IPS DF 6.9 (cell line): ENCODE measurements at regions not wholly inside any gene's neighbourhood (a gene's known extent, or its start where the extent isn't known, plus 50 kb on each side); places are given as distances from the start of the nearest gene placed in this dataset.

Source experiments
- DNase-seq: peaks from one replicate; pipeline ENCODE4 v3.0.0-alpha.2; 2013; ENCODE audit warnings: low read depth, low spot score
- H3K27ac ChIP-seq: one replicate; pipeline ENCODE4 v1.5.1; 2013; ENCODE audit warnings: low read length, control low read depth
- H3K27me3 ChIP-seq: 2 replicates; pipeline ENCODE4 v1.6.1; 2013; ENCODE audit warnings: mild to moderate bottlenecking, low read length; ENCODE audit not compliant: control insufficient read depth, insufficient read depth
- H3K36me3 ChIP-seq: 2 replicates; pipeline ENCODE4 v1.6.1; 2013; ENCODE audit warnings: low read length; ENCODE audit not compliant: control insufficient read depth, insufficient read depth
- H3K4me1 ChIP-seq: 2 replicates; pipeline ENCODE4 v1.6.1; 2013; ENCODE audit warnings: low read length; ENCODE audit not compliant: control insufficient read depth, insufficient read depth
- H3K4me3 ChIP-seq: 2 replicates; pipeline ENCODE4 v1.5.1; 2013; ENCODE audit warnings: mild to moderate bottlenecking, low read length
- H3K9me3 ChIP-seq: 2 replicates; pipeline ENCODE4 v1.6.1; 2013; ENCODE audit warnings: low read length, inconsistent platforms; ENCODE audit not compliant: control insufficient read depth, insufficient read depth
- WGBS: extraction: QIAGEN DNeasy Blood & Tissue Kit; methylation state at CpG from one replicate; pipeline ENCODE4 v1.1.7; 2013; ENCODE audit warnings: mixed read lengths, missing lambda C conversion rate; ENCODE audit not compliant: insufficient read length, insufficient coverage; 5-methylcytosine and 5-hydroxymethylcytosine counted together

GRCh38 chr1:170219163-170219562, 73.4 kb downstream of the NTMT2 start:
- H3K4me1 ChIP-seq: no peaks in the 10 kb centered on the region
- no peaks in the 10 kb centered on the region for H3K27me3 ChIP-seq
- DNase-seq: no peak
- H3K9me3 ChIP-seq: no peaks in the 10 kb centered on the region
- WGBS: no CpG with 5 or more reads among the region's 3 CpGs
- H3K4me3 ChIP-seq: no peak overlapping the region
- H3K36me3 ChIP-seq: no peaks in the 10 kb centered on the region
- H3K27ac ChIP-seq: no peak overlapping the region

DNA sequence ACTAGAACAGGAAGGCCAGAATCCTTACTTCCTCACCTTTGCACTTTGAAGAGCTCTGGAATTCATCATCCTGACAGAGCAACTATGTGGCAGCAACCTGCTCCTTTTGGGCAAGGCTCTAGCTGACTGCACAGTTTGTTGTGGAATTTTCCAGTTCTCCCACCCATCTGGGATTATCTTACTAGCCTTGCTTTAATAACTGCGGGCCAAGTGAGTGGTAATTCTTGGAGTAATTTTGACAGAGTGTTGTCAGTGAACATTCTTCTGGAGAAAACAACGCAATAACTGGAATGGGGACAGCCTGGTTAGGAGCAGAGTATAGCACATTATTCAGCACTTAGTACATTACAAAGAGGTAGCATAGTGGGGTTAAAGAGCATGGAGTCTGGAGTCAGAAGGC, 75.3 kb downstream of the NTMT2 start:
- Histone ChIP-seq H3K27ac (no peak overlapping the region), H3K36me3 (no peaks in the 10 kb centered on the region), H3K9me3 (no peaks in the 10 kb centered on the region), H3K27me3 (no peaks in the 10 kb centered on the region), H3K4me3 (no peak overlapping the region), H3K4me1 (no peaks in the 10 kb centered on the region)
- WGBS: no CpG with 5 or more reads among the region's 2 CpGs
- no peak for DNase-seq

GRCh38 chr1:170221495-170221894, 75.7 kb downstream of the NTMT2 start:
- WGBS: no CpG with 5 or more reads among the region's 2 CpGs
- H3K27ac ChIP-seq: no peak overlapping the region

DNA sequence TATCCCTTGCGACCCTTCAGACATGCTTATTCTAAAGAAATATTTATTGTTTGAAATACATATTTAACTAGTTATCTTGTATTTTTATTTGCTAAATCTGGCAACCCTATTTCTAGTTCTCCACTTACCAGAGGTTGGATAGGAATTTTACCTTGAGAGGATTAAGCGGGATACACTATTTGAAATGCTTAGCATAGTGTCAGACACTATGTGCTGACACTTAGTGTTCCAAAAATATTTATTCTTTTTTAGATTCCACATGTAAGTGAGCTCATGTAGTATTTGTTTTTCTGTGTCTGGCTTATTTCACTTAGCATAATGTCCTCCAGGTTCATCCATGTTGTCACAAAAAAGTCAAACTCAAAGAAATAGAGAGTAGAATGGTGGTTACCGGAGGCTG, 78.7 kb downstream of the NTMT2 start:
- H3K27ac ChIP-seq: no peak overlapping the region
- H3K36me3 ChIP-seq: no peaks in the 10 kb centered on the region
- no CpG with 5 or more reads among the region's 3 CpGs for WGBS
- H3K9me3 ChIP-seq: no peaks in the 10 kb centered on the region
- no peaks in the 10 kb centered on the region for H3K27me3 ChIP-seq
- H3K4me1 ChIP-seq: no peaks in the 10 kb centered on the region
- DNase-seq: no peak
- H3K4me3 ChIP-seq: no peak overlapping the region

More at GRCh38 chr1:170221495-170221894, 75.7 kb downstream of the NTMT2 start:
- Histone ChIP-seq H3K4me1 (no peaks in the 10 kb centered on the region), H3K4me3 (no peak overlapping the region), H3K36me3 (no peaks in the 10 kb centered on the region), H3K27me3 (no peaks in the 10 kb centered on the region), H3K9me3 (no peaks in the 10 kb centered on the region)
- no peak for DNase-seq

- Histone ChIP-seq H3K27ac (no peak overlapping the region), H3K9me3 (no peaks in the 10 kb centered on the region), H3K27me3 (no peaks in the 10 kb centered on the region), H3K36me3 (no peaks in the 10 kb centered on the region), H3K4me3 (no peak overlapping the region), H3K4me1 (no peaks in the 10 kb centered on the region)
- no peak for DNase-seq
- no CpG with 5 or more reads among the region's 2 CpGs for WGBS
These were observed 80.2 kb downstream of the NTMT2 start for GRCh38 chr1:170225781-170226530.

DNA sequence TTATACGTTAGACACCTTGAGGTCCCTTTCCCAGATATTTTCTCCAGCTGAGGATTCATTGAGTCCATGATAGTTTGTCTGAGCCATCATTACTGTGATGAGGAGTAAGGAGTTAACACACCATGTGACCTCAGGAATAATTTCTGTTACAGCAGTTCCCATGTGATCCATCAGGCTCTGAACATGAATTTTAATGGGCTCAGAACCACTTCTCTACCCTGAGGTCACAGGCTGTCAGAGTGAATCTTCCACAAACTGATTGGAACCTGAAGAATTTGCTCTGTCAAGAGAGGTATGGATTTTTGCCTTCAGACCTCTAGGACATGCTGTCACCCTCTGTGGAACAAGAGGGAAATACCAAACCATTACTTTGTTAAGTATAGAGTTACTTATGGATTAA, 81.0 kb downstream of the NTMT2 start:
- no peak overlapping the region for H3K4me3 ChIP-seq
- H3K9me3 ChIP-seq: no peaks in the 10 kb centered on the region
- no peaks in the 10 kb centered on the region for H3K36me3 ChIP-seq
- H3K27me3 ChIP-seq: no peaks in the 10 kb centered on the region
- no peaks in the 10 kb centered on the region for H3K4me1 ChIP-seq
- WGBS: no CpG with 5 or more reads among the region's 1 CpG
- DNase-seq: no peak
- H3K27ac ChIP-seq: no peak overlapping the region

DNA sequence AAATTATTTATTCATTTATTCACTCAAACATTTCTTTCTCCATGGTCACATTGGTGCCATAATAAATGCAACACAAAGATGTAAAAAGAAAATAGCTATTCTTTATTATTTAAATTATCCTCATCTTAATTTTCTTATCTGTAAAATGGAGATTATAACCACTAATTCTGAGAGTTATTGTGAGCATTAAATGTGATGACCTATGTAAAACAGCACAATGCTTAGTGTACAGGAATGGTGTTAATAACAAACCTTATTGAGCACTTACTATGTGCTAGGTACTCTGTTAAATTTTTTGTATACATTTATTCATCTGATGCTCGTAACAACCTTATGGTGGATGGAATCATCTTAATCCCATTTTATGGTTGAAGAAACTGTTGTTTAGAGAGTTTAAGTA, 84.6 kb downstream of the NTMT2 start:
- no peaks in the 10 kb centered on the region for H3K9me3 ChIP-seq
- H3K27ac ChIP-seq: no peak overlapping the region
- no peaks in the 10 kb centered on the region for H3K36me3 ChIP-seq
- no peaks in the 10 kb centered on the region for H3K27me3 ChIP-seq
- no peak for DNase-seq
- H3K4me1 ChIP-seq: no peaks in the 10 kb centered on the region
- H3K4me3 ChIP-seq: no peak overlapping the region
- WGBS: no CpG with 5 or more reads among the region's 1 CpG

GRCh38 chr1:170231662-170232061, 85.9 kb downstream of the NTMT2 start:
- no peak for DNase-seq
- no peaks in the 10 kb centered on the region for H3K36me3 ChIP-seq
- no peaks in the 10 kb centered on the region for H3K9me3 ChIP-seq
- H3K27me3 ChIP-seq: no peaks in the 10 kb centered on the region
- no peak overlapping the region for H3K27ac ChIP-seq
- H3K4me3 ChIP-seq: no peak overlapping the region
- H3K4me1 ChIP-seq: no peaks in the 10 kb centered on the region
- no CpG with 5 or more reads among the region's 1 CpG for WGBS

GRCh38 chr1:170238704-170239391, 93.1 kb downstream of the NTMT2 start:
- H3K4me3 ChIP-seq: no peak overlapping the region
- no peaks in the 10 kb centered on the region for H3K4me1 ChIP-seq
- no peaks in the 10 kb centered on the region for H3K27me3 ChIP-seq
- no peak for DNase-seq
- no peaks in the 10 kb centered on the region for H3K36me3 ChIP-seq
- 100% methylated on average over 1 of the region's 7 CpGs for WGBS
- H3K9me3 ChIP-seq: no peaks in the 10 kb centered on the region
- H3K27ac ChIP-seq: no peak overlapping the region

GRCh38 chr1:170239445-170239844, 93.7 kb downstream of the NTMT2 start:
- Histone ChIP-seq H3K4me1 (no peaks in the 10 kb centered on the region), H3K4me3 (no peak overlapping the region), H3K27ac (no peak overlapping the region), H3K27me3 (no peaks in the 10 kb centered on the region), H3K9me3 (no peaks in the 10 kb centered on the region), H3K36me3 (no peaks in the 10 kb centered on the region)
- no CpG with 5 or more reads among the region's 3 CpGs for WGBS
- DNase-seq: no peak

GRCh38 chr1:170240409-170240808, 94.7 kb downstream of the NTMT2 start:
- H3K9me3 ChIP-seq: no peaks in the 10 kb centered on the region
- H3K27ac ChIP-seq: no peak overlapping the region
- no peak overlapping the region for H3K4me3 ChIP-seq
- no peaks in the 10 kb centered on the region for H3K27me3 ChIP-seq
- no peaks in the 10 kb centered on the region for H3K4me1 ChIP-seq
- WGBS: no CpG with 5 or more reads among the region's 2 CpGs
- no peaks in the 10 kb centered on the region for H3K36me3 ChIP-seq
- DNase-seq: no peak
